Fibroblast of the aortic adventitia (primary cell): ENCODE measurements at regions not wholly inside any gene's neighbourhood (a gene's known extent, or its start where the extent isn't known, plus 50 kb on each side); places are given as distances from the start of the nearest gene placed in this dataset.

Experiments
- DNase-seq: peaks from one replicate; pipeline ENCODE4 v3.0.0-alpha.2; 2010; ENCODE audit warnings: low read depth
- H3K4me3 ChIP-seq: 2 replicates; pipeline ENCODE4 v1.5.1; 2011; ENCODE audit warnings: low read depth, mild to moderate bottlenecking, control low read depth, low read length, moderate library complexity
- TF ChIP-seq, protein P1 (sequence below): IDR thresholded peaks from 2 replicates; pipeline ENCODE4 v1.5.1; 2011; ENCODE audit warnings: mild to moderate bottlenecking, low read length, control low read depth, inconsistent platforms; ENCODE audit not compliant: insufficient read depth

DNA sequence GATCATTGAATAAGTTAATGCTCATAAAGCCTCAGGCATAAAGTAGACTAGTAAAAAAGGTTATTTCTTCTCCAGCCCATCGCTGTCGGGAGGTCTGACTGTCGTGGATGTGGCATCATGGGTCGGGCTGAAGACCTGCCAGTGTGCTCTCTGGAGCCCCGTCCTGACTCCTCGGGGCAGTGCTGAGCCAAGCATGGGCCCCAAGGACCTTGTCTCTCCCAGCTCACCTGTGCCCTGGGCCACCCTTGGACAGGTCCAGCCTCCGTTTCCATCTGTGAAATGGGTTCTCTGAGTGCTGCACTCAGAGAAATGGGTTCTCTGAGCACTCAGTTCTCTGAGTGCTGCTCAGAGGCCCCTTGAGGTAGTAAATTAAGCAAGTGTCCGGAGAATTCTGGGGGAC is 269.0 kb downstream of the GADD45G start:
- DNase-seq = no peak
- TF ChIP-seq, protein P1, sequence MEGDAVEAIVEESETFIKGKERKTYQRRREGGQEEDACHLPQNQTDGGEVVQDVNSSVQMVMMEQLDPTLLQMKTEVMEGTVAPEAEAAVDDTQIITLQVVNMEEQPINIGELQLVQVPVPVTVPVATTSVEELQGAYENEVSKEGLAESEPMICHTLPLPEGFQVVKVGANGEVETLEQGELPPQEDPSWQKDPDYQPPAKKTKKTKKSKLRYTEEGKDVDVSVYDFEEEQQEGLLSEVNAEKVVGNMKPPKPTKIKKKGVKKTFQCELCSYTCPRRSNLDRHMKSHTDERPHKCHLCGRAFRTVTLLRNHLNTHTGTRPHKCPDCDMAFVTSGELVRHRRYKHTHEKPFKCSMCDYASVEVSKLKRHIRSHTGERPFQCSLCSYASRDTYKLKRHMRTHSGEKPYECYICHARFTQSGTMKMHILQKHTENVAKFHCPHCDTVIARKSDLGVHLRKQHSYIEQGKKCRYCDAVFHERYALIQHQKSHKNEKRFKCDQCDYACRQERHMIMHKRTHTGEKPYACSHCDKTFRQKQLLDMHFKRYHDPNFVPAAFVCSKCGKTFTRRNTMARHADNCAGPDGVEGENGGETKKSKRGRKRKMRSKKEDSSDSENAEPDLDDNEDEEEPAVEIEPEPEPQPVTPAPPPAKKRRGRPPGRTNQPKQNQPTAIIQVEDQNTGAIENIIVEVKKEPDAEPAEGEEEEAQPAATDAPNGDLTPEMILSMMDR = no peak
- no peak overlapping the region for H3K4me3 ChIP-seq

DNA sequence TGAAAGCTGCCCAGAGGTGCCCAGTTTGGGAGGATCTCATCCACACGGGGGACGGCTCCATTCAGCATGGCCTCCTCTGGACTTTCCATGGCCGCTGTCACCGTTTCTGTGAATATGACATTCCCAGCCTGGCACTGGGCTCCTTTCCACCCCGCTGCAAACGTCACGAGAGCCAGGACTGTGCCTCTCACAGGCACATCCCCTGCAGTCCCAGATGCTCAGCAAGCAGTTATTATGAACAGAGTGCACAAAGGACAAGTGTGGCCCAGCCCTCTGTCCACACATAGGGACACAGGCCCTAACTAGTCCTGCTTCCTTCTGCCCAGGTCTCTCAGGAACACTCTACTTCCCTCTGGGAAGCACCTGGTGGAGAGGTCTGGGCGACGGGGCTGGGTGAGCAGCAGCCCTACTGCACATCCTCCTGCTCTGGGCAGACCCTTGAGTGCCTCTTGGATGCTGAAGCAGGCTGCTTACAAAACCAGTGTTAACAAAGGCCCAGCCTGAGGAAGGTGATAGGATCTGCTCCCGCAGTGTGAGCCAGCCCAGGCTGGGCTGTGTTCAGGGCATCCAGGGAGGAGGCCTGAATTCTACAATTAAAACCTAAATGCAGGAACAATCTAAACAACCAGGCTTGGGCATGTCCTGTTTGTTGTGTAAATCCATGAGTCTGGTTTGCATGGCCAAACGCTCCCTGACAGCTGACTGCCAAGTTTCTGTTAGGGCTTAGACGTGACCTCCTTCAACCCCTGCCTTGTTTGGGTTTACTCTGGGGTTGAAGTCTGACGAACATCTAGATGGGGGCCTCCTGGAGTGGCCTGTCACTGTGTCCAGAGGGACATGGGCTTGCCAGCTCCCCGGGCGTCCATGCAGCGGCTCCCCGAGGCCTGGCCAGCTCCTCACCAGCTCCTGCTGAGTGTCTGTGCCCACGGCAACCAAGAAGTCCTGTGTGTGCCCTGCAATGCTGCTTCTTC is 269.8 kb downstream of the GADD45G start:
- no peak overlapping the region for H3K4me3 ChIP-seq
- TF ChIP-seq, protein P1 = no peak
- no peak for DNase-seq

DNA sequence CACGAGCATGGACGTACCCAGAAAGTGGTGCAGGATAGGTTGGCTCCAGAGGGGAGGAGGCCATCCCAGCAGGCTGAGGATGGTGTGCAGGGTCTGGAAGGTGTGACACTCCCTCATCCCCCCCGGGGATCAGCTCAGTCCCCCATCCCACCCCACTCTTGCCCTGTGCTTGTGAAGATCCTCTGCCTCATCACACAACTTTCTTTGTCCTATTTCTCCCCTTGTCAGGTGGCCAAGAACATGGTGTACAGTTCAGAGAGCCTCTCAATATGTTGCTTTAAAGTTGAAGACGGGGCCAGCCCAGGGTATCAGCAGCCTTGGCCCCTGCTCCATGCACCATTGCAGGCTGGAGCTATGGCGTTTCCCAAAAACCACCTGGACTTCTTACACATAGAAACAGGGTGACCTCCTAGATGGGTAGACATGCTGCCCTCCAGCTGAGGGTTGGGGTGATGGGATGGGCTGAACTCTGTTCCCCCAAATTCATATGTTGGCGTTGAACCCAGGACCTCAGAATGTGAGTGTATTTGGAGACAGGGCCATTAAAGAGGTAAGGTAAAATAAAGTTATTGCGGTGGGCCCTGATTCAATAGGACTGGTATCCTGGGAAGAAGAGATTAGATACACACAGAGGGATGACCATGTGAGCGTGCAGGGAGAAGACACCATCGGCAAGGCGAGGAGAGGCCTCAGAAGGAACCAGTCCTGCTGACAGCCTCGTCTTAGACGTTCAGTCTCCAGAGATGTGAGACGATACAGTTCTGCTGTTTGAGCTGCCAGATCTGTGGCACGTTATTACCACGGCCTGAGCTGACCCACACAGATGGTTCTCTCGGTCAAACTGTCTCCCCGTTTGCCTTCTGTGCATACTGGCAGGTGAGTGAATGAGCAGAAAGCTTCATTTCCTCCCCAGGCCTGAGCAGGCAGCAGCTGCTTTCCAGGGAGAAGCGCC is 272.5 kb downstream of the GADD45G start:
- TF ChIP-seq, protein P1 = no peak
- no peak overlapping the region for H3K4me3 ChIP-seq
- DNase-seq = no peak

DNA sequence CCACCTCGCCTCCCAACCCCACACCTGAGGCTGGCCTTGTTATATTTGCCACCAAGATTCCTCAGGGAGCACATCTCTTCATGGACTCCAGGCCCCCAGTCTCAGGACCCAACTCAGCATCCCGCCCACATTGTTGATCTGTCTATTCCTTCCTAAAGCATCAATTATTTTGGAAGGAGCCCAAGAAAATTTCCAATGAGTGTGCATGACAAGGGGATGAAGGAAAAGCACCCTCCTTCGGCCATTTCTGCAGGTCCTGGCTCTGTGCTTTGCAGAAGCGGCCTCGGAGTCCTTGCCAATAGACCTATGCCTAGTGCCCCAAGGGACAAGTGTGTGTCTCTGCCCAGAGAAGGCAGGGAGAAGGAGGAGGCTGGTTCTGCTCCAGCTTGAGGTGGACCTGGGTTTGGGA is 273.2 kb downstream of the GADD45G start:
- no peak for DNase-seq
- TF ChIP-seq, protein P1 = no peak

DNA sequence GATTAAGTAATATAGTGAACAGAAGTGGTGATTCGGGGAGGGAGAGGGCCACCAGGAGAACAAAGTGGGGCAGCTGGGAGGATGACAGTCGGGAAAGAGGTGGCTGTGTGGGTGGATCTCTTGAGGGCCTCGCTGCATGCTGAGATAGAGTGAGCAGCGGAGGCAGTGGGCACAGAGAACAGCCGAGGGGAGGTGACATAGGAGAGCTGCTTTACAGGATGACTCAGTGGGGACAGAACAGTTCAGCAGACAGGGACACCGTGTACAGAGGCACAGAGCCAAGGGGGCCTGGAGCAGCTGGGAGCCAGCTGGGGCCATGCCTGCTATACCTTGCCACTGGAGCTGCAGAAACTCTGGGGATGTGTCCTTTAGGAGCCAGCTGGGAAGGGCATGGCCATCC is 273.9 kb downstream of the GADD45G start:
- DNase-seq = no peak
- no peak overlapping the region for H3K4me3 ChIP-seq
- TF ChIP-seq, protein P1 = no peak

More for the DNA sequence above, 273.2 kb downstream of the GADD45G start:
- H3K4me3 ChIP-seq = no peak overlapping the region

DNA sequence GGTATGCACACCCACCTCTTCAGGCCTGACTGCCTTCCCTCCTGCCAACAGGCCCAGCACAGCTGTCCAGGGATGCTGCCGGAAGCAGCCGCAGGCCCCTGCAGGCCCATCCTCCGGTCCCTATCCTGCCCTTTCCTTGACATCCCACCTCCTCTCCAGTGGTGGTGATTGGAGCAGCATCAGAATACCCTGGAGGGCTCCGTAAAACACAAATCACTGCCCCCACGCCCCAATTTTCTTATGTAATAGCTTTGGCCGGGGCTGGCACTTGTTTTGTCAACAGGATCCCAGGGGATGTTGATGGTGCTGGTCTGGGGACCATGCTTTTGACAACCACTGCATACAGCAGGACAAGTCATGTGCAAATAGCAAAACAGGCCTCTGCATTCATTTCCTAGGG is 274.5 kb downstream of the GADD45G start:
- no peak overlapping the region for H3K4me3 ChIP-seq
- no peak for DNase-seq
- TF ChIP-seq, protein P1 = no peak
